Central memory CD4-positive, alpha-beta T cell (primary cell): ENCODE measurements at regions not wholly inside any gene's neighbourhood (a gene's known extent, or its start where the extent isn't known, plus 50 kb on each side); places are given as distances from the start of the nearest gene placed in this dataset.
"Not testable (repeated sequence)": the region's sequence is repeated elsewhere in the genome, so short reads cannot be mapped to it uniquely, and the experiment has no call there.

Experiments used
- DNase-seq: peaks from one replicate; pipeline ENCODE4 v3.0.0; 2022

- DNase-seq: not testable (repeated sequence)
These were observed 397.3 kb downstream of the TMEM121 start for GRCh38 chr14:105923520-105924191.

- no peak for DNase-seq
These were observed 398.7 kb downstream of the TMEM121 start for GRCh38 chr14:105924951-105925591.

DNA sequence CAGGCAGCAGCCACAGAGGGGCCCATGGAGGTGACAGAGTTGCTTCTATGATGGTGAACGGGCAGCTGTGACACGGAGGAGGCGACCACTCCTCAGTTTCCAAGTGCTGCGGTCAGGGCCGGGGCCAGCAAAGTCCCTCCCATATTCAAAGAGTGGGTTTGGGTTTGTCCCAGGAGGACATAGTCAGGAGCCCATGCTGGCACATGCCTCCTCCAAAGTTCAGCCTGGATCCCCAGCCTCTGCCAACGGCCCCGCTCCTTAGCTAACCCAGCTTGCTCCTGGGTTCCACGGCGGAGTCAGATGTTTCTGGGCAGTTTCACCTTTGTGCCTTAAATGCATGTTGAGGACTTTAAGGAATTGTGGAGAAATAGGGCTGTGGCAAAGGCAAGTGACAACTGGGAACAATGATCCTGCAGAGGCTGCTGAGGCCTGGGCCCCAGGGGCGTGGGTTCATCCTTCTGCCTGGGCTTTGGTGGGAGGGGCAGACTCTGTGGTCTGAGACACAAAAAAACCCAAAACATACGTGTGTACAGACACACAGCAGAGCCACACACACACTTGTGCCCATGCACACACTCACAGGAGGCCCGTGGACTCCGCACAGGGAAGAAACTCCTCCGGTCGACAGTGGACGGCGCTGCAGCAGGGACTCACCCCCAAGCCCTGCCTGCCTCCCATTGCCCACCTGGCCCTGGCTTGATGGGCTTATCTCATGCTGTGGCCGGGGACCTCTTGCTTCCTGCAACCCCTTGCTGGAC lies 399.4 kb downstream of the TMEM121 start:
- DNase-seq: no peak

- no peak for DNase-seq
These were observed 400.2 kb downstream of the TMEM121 start for GRCh38 chr14:105926373-105927095.

DNA sequence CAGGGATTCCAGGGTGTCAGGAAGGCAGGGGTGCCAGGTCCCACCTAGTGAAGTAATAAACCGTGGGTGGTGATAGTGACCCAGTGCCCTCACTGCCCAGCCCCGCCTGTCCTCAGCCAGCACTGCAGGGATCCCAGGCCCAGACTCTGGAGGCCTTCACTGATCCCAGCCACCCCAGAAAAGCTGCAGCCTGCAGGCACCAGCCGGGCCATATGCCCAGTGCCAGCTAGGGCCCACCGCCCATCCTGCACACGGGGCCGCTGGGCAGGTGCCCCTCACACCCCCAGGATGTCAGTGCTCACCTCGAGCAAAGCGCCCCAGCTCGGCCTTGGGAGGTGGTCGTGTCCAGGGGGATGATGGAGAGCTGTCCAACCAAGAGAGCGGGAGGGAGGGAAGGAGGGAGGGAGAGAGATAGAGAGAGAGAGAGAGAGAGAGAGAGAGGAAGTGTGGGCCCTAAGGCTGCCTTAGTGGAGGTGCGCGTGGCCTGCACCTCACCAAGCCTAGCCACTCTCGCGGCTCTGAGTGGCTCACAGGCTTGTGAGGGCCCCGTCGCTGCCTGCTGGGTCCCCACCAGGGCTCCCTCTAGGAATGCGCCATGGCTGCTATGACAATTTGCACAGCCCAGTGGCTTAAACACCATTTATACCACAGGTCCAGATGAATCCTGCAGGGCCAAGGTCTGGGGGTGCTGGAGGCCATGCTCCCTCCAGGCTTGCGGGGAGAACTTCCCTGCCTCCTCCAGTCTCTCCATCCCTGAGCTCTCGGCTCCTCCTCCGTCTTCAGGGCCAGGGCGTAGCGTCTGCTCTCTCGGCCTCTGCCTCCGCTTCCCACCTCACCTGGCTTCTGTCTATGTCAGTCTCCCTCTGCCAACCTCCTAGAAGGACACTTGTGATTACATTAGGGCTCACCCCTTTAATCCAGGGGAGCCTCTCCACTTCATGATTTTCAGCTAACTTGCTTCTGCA lies 401.0 kb downstream of the TMEM121 start:
- DNase-seq: no peak

DNA sequence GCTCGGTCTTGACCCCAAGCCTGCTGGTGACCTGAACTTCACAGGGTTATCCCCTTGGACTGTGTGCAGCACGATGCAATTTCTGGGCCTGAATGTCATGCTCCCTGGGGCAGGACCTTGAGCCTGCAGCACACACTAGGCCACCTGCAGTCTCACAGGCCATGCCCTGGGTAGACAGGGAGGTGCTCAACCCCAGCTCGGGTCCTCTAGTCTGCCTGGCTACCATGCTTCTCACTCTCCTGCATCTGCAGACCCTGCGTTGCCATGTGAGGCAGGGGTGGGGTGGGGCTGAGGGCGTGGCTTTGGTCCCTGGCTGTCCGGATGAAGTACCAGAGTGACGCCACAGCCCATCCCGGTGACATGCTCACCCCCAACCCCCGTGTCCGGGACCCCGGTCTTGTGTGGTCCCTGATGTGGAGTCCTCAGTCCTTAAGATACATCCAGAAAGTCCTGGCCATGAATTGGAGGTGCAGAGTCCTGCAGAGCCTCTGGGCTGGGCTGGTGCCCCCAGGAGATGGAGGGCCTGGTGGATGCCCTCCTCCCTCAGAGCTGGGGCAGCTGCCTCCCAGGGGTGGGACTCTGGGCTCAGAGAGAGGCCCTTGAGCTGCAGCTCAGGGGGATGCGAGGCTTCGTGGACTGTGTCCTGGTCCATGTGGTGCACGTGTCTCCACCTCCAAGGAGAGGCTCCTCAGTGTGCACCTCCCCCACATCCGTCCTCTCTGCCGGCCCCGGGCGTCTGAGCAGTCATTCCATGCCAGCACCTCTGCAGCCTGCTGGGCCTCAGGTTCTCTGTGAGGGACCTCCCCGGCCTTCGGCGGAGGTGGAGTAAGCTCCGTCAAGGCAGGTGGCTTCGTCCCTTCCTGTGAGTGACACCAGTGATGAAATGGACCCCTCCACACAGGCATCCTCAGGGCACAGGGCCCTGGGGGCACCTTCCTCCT lies 402.1 kb downstream of the TMEM121 start:
- not testable (repeated sequence) for DNase-seq

GRCh38 chr14:105929327-105930081 lies 403.1 kb downstream of the TMEM121 start:
- no peak for DNase-seq

- DNase-seq: no peak
These were observed 404.2 kb downstream of the TMEM121 start for GRCh38 chr14:105930572-105930971.

- no peak for DNase-seq
These were observed 405.6 kb downstream of the TMEM121 start for GRCh38 chr14:105931808-105932483.

- no peak for DNase-seq
These were observed 406.9 kb downstream of the TMEM121 start for GRCh38 chr14:105933238-105933637.

DNA sequence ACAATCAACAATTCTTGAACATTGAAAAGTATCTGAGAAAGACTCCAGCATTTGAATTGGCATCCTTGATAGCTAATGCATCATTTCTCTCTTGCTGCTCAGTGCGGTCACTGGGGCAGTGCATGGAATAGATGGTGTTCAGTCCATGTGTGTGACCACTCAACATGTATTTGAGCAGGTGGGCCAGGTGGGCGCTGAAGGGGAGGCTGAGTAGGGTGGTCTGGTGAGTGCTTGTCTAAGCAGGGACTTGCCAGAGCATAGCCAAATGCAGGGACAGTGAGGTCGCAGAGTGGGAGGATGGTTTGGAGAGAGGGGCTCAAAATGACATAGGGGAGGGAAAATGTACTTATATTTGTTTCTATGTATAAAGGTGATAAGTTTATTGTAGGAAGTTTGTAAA lies 409.0 kb downstream of the TMEM121 start:
- DNase-seq: no peak

GRCh38 chr14:105937253-105938054 lies 411.1 kb downstream of the TMEM121 start:
- DNase-seq: no peak

DNA sequence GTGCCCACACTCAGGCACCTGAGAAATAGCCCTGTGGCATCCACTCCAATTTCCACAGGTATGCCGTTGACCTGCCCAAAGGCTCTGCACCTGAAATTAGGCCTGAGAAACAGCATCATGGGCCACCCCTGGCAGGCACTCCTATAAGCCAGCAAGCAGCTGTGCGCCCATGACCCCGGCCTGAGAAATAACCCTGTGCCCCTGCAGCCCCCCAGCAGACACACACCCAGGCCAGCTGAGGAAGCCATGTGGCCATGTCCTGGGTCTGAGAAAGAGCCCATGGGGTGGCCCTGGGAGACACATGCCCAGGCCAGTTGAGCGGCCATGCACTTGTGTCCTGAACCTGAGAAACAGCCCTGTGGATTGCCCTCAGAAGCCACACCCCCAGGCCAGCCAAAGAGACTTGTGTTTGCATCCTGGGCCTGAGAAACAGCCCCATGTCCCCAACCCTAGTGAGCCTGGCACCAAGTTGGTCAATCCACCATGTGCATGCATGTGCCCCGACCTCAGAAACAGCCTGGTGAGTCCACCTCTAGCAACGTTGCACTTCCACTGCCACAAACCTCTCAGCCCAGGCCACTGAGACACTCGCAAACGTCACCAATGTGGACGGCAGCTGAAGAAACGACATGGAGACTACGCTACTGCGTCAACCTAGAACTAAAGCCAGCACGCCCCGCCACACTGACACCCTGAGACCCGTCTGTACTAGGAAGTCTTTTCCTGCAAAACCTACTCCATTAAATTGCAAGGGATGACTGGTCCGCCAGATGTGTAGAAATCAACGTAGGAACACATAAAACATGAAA lies 411.9 kb downstream of the TMEM121 start:
- DNase-seq: no peak

DNA sequence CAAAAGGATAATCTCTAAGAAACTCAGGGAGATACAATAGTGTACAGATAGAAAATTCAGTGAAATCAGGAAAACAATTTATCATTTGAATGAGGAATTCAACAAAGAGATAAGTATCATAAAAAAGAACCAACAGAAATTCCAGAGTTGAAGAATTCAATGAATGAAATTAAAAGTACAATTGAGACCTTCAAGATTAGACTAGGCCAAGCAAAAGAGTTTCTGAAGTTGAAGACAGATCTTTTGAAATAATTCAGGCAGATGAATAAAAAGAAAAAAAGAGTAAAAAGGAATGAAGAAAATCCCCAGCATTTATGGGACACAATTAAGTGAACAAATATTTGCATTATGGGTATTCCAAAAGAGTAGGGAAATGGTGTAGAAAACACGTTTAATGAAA lies 412.6 kb downstream of the TMEM121 start:
- DNase-seq: no peak

DNA sequence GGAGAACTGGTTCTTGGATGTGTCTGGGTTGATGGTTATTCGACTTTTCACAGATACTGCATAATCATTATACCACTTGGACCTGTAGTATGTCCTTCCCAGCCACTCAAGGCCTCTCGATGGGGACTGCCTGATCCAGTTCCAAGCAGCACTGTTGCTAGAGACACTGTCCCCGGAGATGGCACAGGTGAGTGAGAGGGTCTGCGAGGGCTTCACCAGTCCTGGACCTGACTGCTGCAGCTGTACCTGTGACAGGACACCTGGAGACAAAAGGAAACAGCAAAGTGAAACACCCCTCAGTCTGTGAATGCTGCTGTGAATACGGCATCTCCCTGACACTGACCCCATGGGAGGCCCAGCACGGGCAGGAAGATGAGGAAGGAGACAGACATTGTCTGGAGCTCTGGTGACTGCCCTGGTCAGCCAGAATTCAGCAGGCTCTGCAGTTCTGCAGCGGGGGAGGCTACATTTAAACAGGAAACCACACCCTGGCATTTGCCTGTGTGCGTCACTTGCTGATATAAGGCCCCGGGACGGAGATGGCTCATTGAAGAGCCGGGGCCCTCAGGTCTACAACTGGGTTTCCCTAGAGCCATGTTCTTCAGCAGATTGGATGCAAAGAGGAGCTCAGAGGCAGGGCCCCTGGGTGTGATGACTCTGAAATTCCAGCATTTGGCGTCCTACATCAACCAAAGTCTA lies 413.6 kb downstream of the TMEM121 start:
- peak; percentile 8 for DNase-seq

DNA sequence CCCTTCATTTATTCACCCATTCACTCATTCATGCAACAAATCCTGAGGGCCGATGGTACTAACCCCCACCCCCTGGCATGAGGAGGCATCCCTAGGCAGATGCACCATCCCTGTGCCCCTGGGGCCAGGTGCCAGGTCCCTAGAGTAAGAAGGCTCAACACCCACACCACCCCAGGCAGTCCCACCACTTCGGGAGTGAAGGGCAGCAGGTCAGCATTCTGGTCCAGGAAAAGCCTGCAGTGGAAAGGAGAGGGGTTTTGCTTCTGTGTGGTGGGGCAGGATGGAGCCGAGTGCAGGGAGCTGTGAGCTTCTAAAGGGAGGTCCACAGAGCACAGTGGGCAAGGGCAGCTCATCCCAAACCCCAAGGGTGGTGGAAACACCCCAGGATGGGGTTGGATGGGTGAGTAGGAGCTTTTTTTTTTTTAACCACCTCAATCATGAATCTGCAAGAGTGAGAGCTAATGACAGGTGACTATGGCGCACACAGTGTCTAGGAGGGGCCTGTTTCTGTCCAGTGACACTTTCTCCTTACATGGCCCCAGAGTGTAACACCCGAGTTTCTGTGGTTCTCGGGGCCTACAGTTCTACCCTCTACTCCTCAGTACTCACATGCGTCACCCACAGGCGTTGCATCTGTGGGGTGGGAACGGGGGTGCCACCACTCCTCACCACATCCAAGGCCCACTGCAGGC lies 414.3 kb downstream of the TMEM121 start:
- no peak for DNase-seq
